GM12864 (cell line): ENCODE measurements at regions not wholly inside any gene's neighbourhood (a gene's known extent, or its start where the extent isn't known, plus 50 kb on each side); places are given as distances from the start of the nearest gene placed in this dataset.

ENCODE experiments used
- DNase-seq: peaks from one replicate; pipeline ENCODE4 v3.0.0-alpha.2; 2011; ENCODE audit warnings: low read depth
- H3K4me3 ChIP-seq: 2 replicates; pipeline ENCODE4 v1.5.1; 2011; ENCODE audit warnings: mild to moderate bottlenecking, low read depth, low read length, control low read depth
- TF ChIP-seq, protein P1 (sequence below): IDR thresholded peaks from 2 replicates; pipeline ENCODE4 v1.5.1; 2011; ENCODE audit warnings: low read depth, mild to moderate bottlenecking, moderate library complexity, low read length, control low read depth, inconsistent platforms; ENCODE audit errors: missing control alignments

GRCh38 chr4:122038896-122039295, 87.0 kb upstream of the TRPC3 start:
- DNase-seq: no peak
- TF ChIP-seq, protein P1, sequence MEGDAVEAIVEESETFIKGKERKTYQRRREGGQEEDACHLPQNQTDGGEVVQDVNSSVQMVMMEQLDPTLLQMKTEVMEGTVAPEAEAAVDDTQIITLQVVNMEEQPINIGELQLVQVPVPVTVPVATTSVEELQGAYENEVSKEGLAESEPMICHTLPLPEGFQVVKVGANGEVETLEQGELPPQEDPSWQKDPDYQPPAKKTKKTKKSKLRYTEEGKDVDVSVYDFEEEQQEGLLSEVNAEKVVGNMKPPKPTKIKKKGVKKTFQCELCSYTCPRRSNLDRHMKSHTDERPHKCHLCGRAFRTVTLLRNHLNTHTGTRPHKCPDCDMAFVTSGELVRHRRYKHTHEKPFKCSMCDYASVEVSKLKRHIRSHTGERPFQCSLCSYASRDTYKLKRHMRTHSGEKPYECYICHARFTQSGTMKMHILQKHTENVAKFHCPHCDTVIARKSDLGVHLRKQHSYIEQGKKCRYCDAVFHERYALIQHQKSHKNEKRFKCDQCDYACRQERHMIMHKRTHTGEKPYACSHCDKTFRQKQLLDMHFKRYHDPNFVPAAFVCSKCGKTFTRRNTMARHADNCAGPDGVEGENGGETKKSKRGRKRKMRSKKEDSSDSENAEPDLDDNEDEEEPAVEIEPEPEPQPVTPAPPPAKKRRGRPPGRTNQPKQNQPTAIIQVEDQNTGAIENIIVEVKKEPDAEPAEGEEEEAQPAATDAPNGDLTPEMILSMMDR: no peak
- no peak overlapping the region for H3K4me3 ChIP-seq

- DNase-seq: no peak
- TF ChIP-seq, protein P1: no peak
- no peak overlapping the region for H3K4me3 ChIP-seq
These were observed 82.8 kb upstream of the TRPC3 start for GRCh38 chr4:122034619-122035018.

- TF ChIP-seq, protein P1: no peak
- no peak for DNase-seq
- H3K4me3 ChIP-seq: no peak overlapping the region
These were observed 75.3 kb upstream of the TRPC3 start for GRCh38 chr4:122027203-122027602.

GRCh38 chr4:122017296-122017695, 65.4 kb upstream of the TRPC3 start:
- DNase-seq: no peak
- no peak overlapping the region for H3K4me3 ChIP-seq
- TF ChIP-seq, protein P1: no peak

DNA sequence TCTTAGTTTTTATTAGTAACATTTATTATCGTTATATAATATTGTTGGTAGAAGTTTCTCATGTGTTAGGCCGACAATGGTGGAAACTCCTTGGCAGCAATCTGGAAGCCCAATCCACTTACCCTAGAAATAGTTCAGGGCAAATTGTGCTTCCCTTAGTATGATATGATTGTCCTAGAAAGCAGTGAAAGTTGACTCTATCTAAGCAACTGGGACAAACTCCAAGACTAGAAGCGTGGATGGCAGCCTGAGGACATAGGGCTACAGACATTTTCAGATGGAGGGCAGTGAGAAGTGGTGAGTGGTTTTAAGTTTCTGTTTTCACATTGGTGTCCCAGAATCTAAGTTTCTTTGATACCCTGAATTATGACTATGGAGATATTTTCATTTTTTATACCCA, 63.3 kb upstream of the TRPC3 start:
- no peak for DNase-seq
- TF ChIP-seq, protein P1: no peak
- H3K4me3 ChIP-seq: no peak overlapping the region

GRCh38 chr4:122012735-122013134, 60.9 kb upstream of the TRPC3 start:
- TF ChIP-seq, protein P1: no peak
- H3K4me3 ChIP-seq: no peak overlapping the region
- no peak for DNase-seq

DNA sequence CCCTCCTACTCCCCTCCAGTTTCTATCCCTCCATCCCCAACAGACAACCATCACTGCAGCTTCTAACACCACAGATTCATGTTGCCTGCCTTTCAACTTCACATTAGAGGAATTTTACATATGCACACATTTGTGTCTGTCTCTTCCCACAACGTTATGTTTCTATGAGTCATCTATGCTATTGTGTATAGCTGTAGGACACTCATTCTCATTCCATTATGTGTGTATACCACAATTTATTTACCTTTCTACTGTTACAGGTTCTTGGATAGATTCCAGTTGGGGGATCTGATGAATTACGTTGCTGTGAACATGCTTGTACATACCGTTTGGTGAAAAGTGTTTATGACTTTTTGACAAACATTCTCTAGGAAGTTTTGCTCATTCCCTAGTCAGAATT, 58.8 kb upstream of the TRPC3 start:
- H3K4me3 ChIP-seq: no peak overlapping the region
- DNase-seq: no peak
- TF ChIP-seq, protein P1: no peak
